K562 (cell line): ENCODE measurements at regions not wholly inside any gene's neighbourhood (a gene's known extent, or its start where the extent isn't known, plus 50 kb on each side); places are given as distances from the start of the nearest gene placed in this dataset.

Experiments used
- ATAC-seq: fragments of 200-7000 bp; cut with Tn5 transposase; 3 replicates; pipeline ENCODE4 v1.9.1; 2020; ENCODE audit warnings: moderate library complexity
- BruUV-seq: library from RNA; stranded (reverse); fragments of 400-500 nt; replicated peaks from 2 replicates; lab custom pipeline; 2021; lab: Mats Ljungman, UMichigan
- CTCF ChIA-PET: fragments of 300-600 bp; formaldehyde crosslinking; extraction: SDS; loops from one replicate; lab custom pipeline; 2021; ENCODE audit warnings: low intra/inter-chr PET ratio; lab: Yijun Ruan, JAX
- POLR2A ChIA-PET: fragments of 300-600, 350-650 bp; sonication (Branson Sonifier 250); formaldehyde crosslinking; extraction: SDS; loops from one replicate; lab custom pipeline; 2021; ENCODE audit warnings: antibody characterized with exemption, inconsistent platforms; lab: Yijun Ruan, JAX
- DNase-seq, 4 experiments: peaks; one replicate each; pipeline versions ENCODE4 v3.0.0 to v3.0.0-alpha.2; 2011 to 2018; ENCODE audit warnings: low spot score in 3 of 4, mixed read lengths in 3 of 4; ENCODE audit errors: extremely low read depth in 1 of 4
- FAIRE-seq: peaks from 2 replicates; lab custom pipeline; 2011; peaks lifted over from hg19 to GRCh38; lab: Jason Lieb, UNC
- H2AFZ ChIP-seq: 2 replicates; pipeline ENCODE4 v1.6.0; 2011; ENCODE audit warnings: low read depth, low read length, control low read depth, inconsistent platforms
- H3K27ac ChIP-seq: fragments of 200-600 bp; 3 replicates; pipeline ENCODE4 v1.8.0; 2011; ENCODE audit warnings: low read depth, mild to moderate bottlenecking, control low read depth, inconsistent platforms, low read length, moderate library complexity, mixed read lengths; ENCODE audit errors: extremely low read depth
- H3K27me3 ChIP-seq, 2 experiments: fragments of 300-600 bp in 1 of 2; 2 replicates in 1 of 2; 3 replicates in 1 of 2; pipeline versions ENCODE4 v1.6.0 to v1.8.0; 2011; ENCODE audit warnings: inconsistent platforms in 2 of 2, low read length in 2 of 2, mild to moderate bottlenecking in 1 of 2, mixed read lengths in 1 of 2, moderate library complexity in 1 of 2; ENCODE audit not compliant: control insufficient read depth in 2 of 2, insufficient read depth in 2 of 2
- H3K36me3 ChIP-seq: fragments of 300-600 bp; 3 replicates; pipeline ENCODE4 v1.8.0; 2011; ENCODE audit warnings: mild to moderate bottlenecking, low read length, inconsistent platforms; ENCODE audit not compliant: control insufficient read depth, insufficient read depth
- H3K4me1 ChIP-seq, 2 experiments: fragments of 200-600 bp in 1 of 2; replicated peaks in 1 of 2; 2 replicates in 1 of 2; 3 replicates in 1 of 2; pipeline versions ENCODE4 v1.5.1 to v1.8.0; 2011; ENCODE audit warnings: inconsistent platforms in 2 of 2, low read length in 2 of 2, mild to moderate bottlenecking in 1 of 2, mixed read lengths in 1 of 2, moderate library complexity in 1 of 2; ENCODE audit not compliant: control insufficient read depth in 2 of 2, insufficient read depth in 2 of 2
- H3K4me2 ChIP-seq: 2 replicates; pipeline ENCODE4 v1.6.1; 2011; ENCODE audit warnings: low read length, control low read depth, inconsistent platforms, mixed read lengths; ENCODE audit not compliant: insufficient read depth
- H3K4me3 ChIP-seq: fragments of 200-600 bp; sonication (generic), shearing (Covaris generic); 2 replicates; pipeline ENCODE4 v1.5.1; 2016; ENCODE audit warnings: control low read depth, inconsistent platforms
- H3K79me2 ChIP-seq: fragments of 200-600 bp; 3 replicates; pipeline ENCODE4 v1.8.0; 2011; ENCODE audit warnings: low read length, inconsistent platforms; ENCODE audit not compliant: control insufficient read depth, insufficient read depth
- H3K9ac ChIP-seq, 2 experiments: 2 replicates each; pipeline versions ENCODE4 v1.6.0 to v1.6.1; 2011; ENCODE audit warnings: low read depth in 2 of 2, low read length in 2 of 2, control low read depth in 1 of 2, inconsistent platforms in 1 of 2, mild to moderate bottlenecking in 1 of 2, mixed read lengths in 1 of 2; ENCODE audit not compliant: insufficient read depth in 1 of 2
- H3K9me1 ChIP-seq: one replicate; pipeline ENCODE4 v1.6.0; 2011; ENCODE audit warnings: inconsistent platforms, mild to moderate bottlenecking, low read length, moderate library complexity; ENCODE audit not compliant: control insufficient read depth, insufficient read depth
- H3K9me3 ChIP-seq: replicated peaks from 2 replicates; pipeline ENCODE4 v1.5.1; 2011; ENCODE audit warnings: low read depth, low read length, inconsistent platforms; ENCODE audit not compliant: control insufficient read depth, insufficient read depth
- H4K20me1 ChIP-seq: replicated peaks from 2 replicates; pipeline ENCODE4 v1.6.1; 2011; ENCODE audit warnings: low read length, inconsistent platforms, mixed read lengths; ENCODE audit not compliant: control insufficient read depth, insufficient read depth
- BACH1 ChIP-seq: fragments of 200-800 bp; sonication (Bioruptor generic); IDR thresholded peaks from 2 replicates; pipeline ENCODE4 v1.6.1; 2016; ENCODE audit warnings: missing genetic modification characterization, missing compliant biosample characterization
- NFIX ChIP-seq: fragments of 250-450 bp; sonication (Bioruptor Pico); IDR thresholded peaks from 2 replicates; pipeline ENCODE4 v1.4.0; 2020; ENCODE audit warnings: low read depth, mild to moderate bottlenecking, moderate library complexity
- PCBP2 ChIP-seq: fragments of 200-400 bp; formaldehyde crosslinking; IDR thresholded peaks from 2 replicates; pipeline ENCODE4 v1.6.1; 2018; ENCODE audit warnings: low read length, low read depth, mild to moderate bottlenecking, moderate library complexity; ENCODE audit not compliant: poor library complexity, severe bottlenecking
- PHB2 ChIP-seq: fragments of 450-650 bp; IDR thresholded peaks from 2 replicates; pipeline ENCODE4 v1.6.1; 2017; ENCODE audit warnings: low read depth
- RAD51 ChIP-seq: fragments of 450-650 bp; IDR thresholded peaks from 2 replicates; pipeline ENCODE4 v1.7.1; 2016; ENCODE audit warnings: low read depth, mild to moderate bottlenecking, borderline replicate concordance
- SMARCA4 ChIP-seq: fragments of 450-650 bp; IDR thresholded peaks from 2 replicates; pipeline ENCODE4 v1.6.1; 2016
- TAF7 ChIP-seq: fragments of 450-650 bp; IDR thresholded peaks from 2 replicates; pipeline ENCODE4 v1.6.1; 2016; ENCODE audit warnings: missing genetic modification characterization, missing compliant biosample characterization
- TCF7 ChIP-seq: sonication (generic); IDR thresholded peaks from 2 replicates; pipeline ENCODE4 v1.6.1; 2016; ENCODE audit warnings: antibody characterized with exemption, borderline replicate concordance
- ZSCAN29 ChIP-seq: fragments of 450-650 bp; IDR thresholded peaks from 2 replicates; pipeline ENCODE4 v1.6.1; 2017
- WGBS: fragments of 100-300 bp; shearing (Covaris generic); methylation state at CpG from one replicate; pipeline ENCODE4 v1.1.6; 2016; ENCODE audit warnings: low coverage, mixed read lengths; ENCODE audit not compliant: insufficient coverage; ENCODE audit errors: missing lambda C conversion rate; 5-methylcytosine and 5-hydroxymethylcytosine counted together
- in situ Hi-C: fragments of 300-500 bp; cut with MboI; formaldehyde crosslinking; loops from 4 replicates; pipeline ENCODE4 v1.15.0; 2018; ENCODE audit warnings: inconsistent platforms, mixed read lengths
- intact Hi-C: fragments of 100-400 bp; cut with micrococcal nuclease; formaldehyde crosslinking; loops from 2 replicates; pipeline ENCODE4 v1.14.2; 2022
- TF ChIP-seq, protein P1 (sequence below): fragments of 450-650 bp; IDR thresholded peaks from 2 replicates; pipeline ENCODE4 v1.6.1; 2016; ENCODE audit warnings: missing biosample characterization, missing genetic modification characterization
- TF ChIP-seq, protein P2 (sequence below): sonication (generic); formaldehyde crosslinking; IDR thresholded peaks from 2 replicates; pipeline ENCODE4 v1.8.0; 2022; ENCODE audit warnings: mild to moderate bottlenecking, missing genetic modification reagents
- TF ChIP-seq, protein P3 (sequence below): IDR thresholded peaks from 2 replicates; pipeline ENCODE4 v1.6.1; 2014; ENCODE audit warnings: antibody characterized with exemption
- TF ChIP-seq, protein P4 (sequence below): fragments of 450-650 bp; formaldehyde crosslinking; IDR thresholded peaks from 2 replicates; pipeline ENCODE4 v1.4.0; 2022; ENCODE audit warnings: missing genetic modification characterization
- TF ChIP-seq, protein P5 (sequence below), 2 experiments: fragments of 450-650 bp; conservative IDR thresholded peaks; 2 replicates each; pipeline ENCODE4 v1.6.1; 2017; ENCODE audit warnings: mild to moderate bottlenecking in 2 of 2, moderate library complexity in 2 of 2

DNA sequence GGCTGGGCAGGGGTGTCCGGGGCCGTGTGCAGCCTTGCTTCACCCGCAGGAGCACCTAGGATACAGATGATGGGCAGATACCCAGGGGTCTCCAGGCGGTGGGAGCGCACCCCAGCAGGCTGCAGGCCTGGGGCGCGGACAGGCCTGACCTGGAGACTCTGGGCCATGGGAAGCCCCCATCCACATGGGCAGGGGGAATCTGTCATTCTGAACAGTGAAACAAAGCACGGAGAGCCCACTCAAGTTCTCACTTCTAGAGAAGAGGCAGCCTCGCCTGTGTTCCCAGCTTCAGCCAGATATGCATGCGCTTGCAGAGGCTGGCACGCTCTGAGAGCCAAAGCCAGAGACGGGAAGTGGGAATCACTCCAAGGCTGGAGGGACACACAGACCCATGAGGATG is 333.1 kb downstream of the BRD1 start:
- H3K9ac ChIP-seq = no peak overlapping the region
- FAIRE-seq (no peak), ATAC-seq (no peak), DNase-seq (no peak)
- H3K9me1 ChIP-seq = no peaks in the 10 kb centered on the region
- H3K4me3 ChIP-seq = no peak overlapping the region
- H3K27ac ChIP-seq = no peak overlapping the region
- no TSS peak for BruUV-seq
- intact Hi-C loops = no loop called here
- WGBS = 100% methylated on average over 1 of the region's 12 CpGs
- H3K4me1 ChIP-seq = peaks cover 0 to 34% of the 10 kb centered on the region in 2 experiments; a peak in 2 of 5 replicates
- H2AFZ ChIP-seq = no peak overlapping the region
- ChIA-PET CTCF (no interaction called here), POLR2A (interaction anchor here (0.7 kb wide), 1 partner anchor 29 kb away, joined by 3 read pairs; no protein-coding TSS in a partner anchor)
- H3K27me3 ChIP-seq = no peaks in the 10 kb centered on the region
- H3K79me2 ChIP-seq = peaks cover 14% of the 10 kb centered on the region
- no peaks in the 10 kb centered on the region for H3K36me3 ChIP-seq
- H4K20me1 ChIP-seq = peaks cover 3% of the 10 kb centered on the region; the same call in 1 of the 2 replicates
- in situ Hi-C loops = no loop called here
- no peak overlapping the region for H3K4me2 ChIP-seq
- no peaks in the 10 kb centered on the region for H3K9me3 ChIP-seq
- TF ChIP-seq, protein P1, sequence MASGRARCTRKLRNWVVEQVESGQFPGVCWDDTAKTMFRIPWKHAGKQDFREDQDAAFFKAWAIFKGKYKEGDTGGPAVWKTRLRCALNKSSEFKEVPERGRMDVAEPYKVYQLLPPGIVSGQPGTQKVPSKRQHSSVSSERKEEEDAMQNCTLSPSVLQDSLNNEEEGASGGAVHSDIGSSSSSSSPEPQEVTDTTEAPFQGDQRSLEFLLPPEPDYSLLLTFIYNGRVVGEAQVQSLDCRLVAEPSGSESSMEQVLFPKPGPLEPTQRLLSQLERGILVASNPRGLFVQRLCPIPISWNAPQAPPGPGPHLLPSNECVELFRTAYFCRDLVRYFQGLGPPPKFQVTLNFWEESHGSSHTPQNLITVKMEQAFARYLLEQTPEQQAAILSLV (tag) = no peak
- TF ChIP-seq RAD51 = no peak
- TF ChIP-seq NFIX = no peak
- TF ChIP-seq TAF7 = no peak
- TF ChIP-seq, protein P2, sequence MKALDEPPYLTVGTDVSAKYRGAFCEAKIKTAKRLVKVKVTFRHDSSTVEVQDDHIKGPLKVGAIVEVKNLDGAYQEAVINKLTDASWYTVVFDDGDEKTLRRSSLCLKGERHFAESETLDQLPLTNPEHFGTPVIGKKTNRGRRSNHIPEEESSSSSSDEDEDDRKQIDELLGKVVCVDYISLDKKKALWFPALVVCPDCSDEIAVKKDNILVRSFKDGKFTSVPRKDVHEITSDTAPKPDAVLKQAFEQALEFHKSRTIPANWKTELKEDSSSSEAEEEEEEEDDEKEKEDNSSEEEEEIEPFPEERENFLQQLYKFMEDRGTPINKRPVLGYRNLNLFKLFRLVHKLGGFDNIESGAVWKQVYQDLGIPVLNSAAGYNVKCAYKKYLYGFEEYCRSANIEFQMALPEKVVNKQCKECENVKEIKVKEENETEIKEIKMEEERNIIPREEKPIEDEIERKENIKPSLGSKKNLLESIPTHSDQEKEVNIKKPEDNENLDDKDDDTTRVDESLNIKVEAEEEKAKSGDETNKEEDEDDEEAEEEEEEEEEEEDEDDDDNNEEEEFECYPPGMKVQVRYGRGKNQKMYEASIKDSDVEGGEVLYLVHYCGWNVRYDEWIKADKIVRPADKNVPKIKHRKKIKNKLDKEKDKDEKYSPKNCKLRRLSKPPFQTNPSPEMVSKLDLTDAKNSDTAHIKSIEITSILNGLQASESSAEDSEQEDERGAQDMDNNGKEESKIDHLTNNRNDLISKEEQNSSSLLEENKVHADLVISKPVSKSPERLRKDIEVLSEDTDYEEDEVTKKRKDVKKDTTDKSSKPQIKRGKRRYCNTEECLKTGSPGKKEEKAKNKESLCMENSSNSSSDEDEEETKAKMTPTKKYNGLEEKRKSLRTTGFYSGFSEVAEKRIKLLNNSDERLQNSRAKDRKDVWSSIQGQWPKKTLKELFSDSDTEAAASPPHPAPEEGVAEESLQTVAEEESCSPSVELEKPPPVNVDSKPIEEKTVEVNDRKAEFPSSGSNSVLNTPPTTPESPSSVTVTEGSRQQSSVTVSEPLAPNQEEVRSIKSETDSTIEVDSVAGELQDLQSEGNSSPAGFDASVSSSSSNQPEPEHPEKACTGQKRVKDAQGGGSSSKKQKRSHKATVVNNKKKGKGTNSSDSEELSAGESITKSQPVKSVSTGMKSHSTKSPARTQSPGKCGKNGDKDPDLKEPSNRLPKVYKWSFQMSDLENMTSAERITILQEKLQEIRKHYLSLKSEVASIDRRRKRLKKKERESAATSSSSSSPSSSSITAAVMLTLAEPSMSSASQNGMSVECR (CRISPR knock-in tag) = no peak
- no peak for TF ChIP-seq PHB2
- no peak for TF ChIP-seq ZSCAN29
- TF ChIP-seq PCBP2 = no peak
- TF ChIP-seq SMARCA4 = no peak
- TF ChIP-seq, protein P3, sequence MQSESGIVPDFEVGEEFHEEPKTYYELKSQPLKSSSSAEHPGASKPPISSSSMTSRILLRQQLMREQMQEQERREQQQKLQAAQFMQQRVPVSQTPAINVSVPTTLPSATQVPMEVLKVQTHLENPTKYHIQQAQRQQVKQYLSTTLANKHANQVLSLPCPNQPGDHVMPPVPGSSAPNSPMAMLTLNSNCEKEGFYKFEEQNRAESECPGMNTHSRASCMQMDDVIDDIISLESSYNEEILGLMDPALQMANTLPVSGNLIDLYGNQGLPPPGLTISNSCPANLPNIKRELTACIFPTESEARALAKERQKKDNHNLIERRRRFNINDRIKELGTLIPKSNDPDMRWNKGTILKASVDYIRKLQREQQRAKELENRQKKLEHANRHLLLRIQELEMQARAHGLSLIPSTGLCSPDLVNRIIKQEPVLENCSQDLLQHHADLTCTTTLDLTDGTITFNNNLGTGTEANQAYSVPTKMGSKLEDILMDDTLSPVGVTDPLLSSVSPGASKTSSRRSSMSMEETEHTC = no peak
- TF ChIP-seq, protein P4, sequence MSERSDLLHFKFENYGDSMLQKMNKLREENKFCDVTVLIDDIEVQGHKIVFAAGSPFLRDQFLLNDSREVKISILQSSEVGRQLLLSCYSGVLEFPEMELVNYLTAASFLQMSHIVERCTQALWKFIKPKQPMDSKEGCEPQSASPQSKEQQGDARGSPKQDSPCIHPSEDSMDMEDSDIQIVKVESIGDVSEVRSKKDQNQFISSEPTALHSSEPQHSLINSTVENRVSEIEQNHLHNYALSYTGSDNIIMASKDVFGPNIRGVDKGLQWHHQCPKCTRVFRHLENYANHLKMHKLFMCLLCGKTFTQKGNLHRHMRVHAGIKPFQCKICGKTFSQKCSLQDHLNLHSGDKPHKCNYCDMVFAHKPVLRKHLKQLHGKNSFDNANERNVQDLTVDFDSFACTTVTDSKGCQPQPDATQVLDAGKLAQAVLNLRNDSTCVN (CRISPR knock-in tag) = no peak
- no peak for TF ChIP-seq TCF7
- TF ChIP-seq, protein P5, sequence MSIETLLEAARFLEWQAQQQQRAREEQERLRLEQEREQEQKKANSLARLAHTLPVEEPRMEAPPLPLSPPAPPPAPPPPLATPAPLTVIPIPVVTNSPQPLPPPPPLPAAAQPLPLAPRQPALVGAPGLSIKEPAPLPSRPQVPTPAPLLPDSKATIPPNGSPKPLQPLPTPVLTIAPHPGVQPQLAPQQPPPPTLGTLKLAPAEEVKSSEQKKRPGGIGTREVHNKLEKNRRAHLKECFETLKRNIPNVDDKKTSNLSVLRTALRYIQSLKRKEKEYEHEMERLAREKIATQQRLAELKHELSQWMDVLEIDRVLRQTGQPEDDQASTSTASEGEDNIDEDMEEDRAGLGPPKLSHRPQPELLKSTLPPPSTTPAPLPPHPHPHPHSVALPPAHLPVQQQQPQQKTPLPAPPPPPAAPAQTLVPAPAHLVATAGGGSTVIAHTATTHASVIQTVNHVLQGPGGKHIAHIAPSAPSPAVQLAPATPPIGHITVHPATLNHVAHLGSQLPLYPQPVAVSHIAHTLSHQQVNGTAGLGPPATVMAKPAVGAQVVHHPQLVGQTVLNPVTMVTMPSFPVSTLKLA (conservative IDR thresholded peaks at IDR 0.05) = no peak
- TF ChIP-seq BACH1 (tag) = no peak
